ENCODE measurements at regions not wholly inside any gene's neighbourhood (a gene's known extent, or its start where the extent isn't known, plus 50 kb on each side); places are given as distances from the start of the nearest gene placed in this dataset.
"Not testable (repeated sequence)": the region's sequence is repeated elsewhere in the genome, so short reads cannot be mapped to it uniquely, and the experiment has no call there.

GRCh38 chr14:71541271-71541670 lies 391.0 kb upstream of the RGS6 start:
- DNase-seq = no peak

GRCh38 chr14:71541973-71542690 lies 390.1 kb upstream of the RGS6 start:
- no peak for DNase-seq

- DNase-seq = no peak
Observed at GRCh38 chr14:71549421-71550050, 382.7 kb upstream of the RGS6 start.

GRCh38 chr14:71550367-71550766 lies 381.9 kb upstream of the RGS6 start:
- DNase-seq = no peak

GRCh38 chr14:71551291-71551950 lies 380.8 kb upstream of the RGS6 start:
- DNase-seq = no peak

DNA sequence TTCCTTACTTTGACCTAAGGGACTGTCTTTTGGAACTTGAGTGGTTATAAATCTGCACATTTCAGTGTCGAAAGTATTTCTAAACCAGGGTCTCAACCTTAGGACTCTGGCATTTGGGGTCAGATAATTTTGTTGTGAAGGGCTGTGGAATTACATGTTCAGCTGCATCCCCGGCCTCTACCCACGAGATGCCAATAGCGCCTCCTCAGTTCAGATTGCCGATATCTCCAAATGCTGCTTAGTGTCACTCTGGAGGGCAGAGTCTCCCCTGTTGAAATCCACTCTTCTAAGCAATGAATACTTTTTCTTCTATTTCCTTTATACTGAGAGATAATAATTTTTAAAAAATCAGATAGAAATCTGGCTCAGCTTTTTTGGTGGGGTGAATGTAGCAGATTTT lies 379.4 kb upstream of the RGS6 start:
- no peak for DNase-seq

- DNase-seq = no peak
Observed at GRCh38 chr14:71553779-71554178, 378.4 kb upstream of the RGS6 start.

DNA sequence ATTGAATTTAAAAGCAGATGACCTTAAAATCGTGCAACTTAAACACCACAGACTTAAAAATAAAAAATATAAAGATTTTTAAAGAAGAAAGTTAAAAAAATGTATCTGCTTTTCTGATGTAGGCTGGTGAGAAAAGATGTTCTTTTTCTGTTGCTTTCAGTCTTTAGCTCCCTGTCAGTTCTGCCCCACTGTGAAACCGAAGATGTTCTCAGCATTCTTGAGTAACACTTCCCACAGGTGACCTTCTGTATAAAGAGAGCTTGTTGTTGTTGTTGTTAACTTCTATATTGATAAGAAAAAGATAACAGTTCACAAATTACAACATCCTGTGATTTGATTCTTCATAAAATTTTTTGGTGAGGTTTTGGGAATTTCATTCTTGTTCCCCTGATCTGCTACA lies 377.9 kb upstream of the RGS6 start:
- no peak for DNase-seq

- no peak for DNase-seq
Observed at GRCh38 chr14:71554959-71555612, 377.1 kb upstream of the RGS6 start.

DNA sequence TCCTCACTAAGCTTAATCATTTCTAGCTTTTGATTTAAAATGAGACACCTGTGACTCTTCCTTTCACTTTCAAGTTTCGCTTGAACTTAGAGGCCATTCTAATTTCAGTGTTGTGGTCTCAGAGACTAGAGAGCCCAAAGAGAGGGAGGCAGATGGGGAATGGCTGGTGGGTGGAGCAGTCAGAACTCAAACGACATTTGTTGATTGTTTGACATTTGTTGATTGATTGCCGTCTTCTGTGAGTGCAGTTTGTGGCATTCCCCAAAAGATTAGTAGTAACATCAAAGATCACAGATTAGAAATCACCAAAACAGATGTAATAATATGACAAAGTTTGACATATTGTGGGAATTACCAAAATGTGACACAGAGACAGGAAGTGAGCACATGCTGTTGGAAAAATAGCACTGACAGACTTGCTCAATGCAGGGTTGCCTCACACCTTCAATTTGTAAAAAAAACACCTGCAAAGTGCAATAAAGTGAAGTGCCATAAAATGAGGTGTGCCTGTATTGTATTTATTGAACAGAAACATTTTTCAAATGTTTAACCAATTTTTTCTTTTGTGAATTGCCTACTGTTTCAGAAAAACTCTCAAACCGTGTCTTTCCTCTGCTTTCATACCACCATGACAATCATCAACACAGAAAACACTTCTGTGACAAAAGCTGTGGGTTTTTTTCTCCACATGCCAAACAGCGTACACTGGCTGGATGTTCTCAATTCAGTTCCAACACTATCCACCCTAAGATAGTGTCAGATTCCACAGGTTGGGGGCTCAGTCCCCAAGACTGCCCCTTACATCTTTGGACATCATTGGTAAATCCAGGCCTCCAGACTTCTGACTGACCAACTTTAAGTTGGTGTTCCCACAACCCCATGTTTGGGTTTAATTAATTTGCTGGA lies 376.3 kb upstream of the RGS6 start:
- peak in 2 of 3 experiments; percentile 18 to 60 for DNase-seq

- DNase-seq = no peak
Observed at GRCh38 chr14:71556730-71557129, 375.5 kb upstream of the RGS6 start.

DNA sequence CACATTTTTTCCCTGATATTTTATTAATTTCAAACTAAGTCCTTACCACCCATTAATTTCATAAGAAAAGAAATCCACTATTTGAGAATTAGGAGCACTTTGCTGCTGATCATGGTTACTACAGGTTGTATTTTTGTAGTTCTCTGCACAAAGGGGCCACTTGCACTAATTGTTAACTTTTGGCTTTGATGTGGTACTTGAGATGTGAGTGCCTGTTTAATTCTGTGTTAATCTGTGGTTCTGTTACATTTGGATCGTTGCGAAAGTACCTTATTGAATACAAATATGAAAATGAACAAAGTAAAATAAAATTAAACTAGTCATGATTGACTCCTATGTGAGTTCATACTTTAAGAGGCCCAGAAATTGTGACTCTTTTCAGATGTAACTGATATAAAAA lies 374.9 kb upstream of the RGS6 start:
- no peak for DNase-seq

- not testable (repeated sequence) for DNase-seq
Observed at GRCh38 chr14:71558943-71559342, 373.3 kb upstream of the RGS6 start.

DNA sequence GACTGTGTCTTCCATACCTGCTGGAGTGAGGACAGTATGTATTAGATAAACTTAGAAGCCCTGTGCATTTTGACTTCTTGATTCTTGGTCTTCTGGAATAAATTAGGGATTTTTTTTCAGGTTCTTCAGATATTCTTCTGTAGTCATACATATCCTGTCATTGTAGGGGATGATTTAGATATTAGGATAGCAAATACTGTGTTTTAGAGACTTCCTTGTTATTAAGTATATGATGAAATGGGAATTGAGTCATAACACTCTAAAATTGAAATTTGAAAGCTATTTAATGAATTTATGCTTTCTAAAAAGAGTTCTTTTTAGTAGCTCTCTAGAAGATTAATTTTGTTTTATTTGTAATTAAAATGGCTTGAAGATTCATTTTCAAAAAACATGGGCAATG lies 371.5 kb upstream of the RGS6 start:
- no peak for DNase-seq

- DNase-seq = no peak
Observed at GRCh38 chr14:71563492-71564153, 368.6 kb upstream of the RGS6 start.

- DNase-seq = no peak
Observed at GRCh38 chr14:71566276-71566675, 366.0 kb upstream of the RGS6 start.

DNA sequence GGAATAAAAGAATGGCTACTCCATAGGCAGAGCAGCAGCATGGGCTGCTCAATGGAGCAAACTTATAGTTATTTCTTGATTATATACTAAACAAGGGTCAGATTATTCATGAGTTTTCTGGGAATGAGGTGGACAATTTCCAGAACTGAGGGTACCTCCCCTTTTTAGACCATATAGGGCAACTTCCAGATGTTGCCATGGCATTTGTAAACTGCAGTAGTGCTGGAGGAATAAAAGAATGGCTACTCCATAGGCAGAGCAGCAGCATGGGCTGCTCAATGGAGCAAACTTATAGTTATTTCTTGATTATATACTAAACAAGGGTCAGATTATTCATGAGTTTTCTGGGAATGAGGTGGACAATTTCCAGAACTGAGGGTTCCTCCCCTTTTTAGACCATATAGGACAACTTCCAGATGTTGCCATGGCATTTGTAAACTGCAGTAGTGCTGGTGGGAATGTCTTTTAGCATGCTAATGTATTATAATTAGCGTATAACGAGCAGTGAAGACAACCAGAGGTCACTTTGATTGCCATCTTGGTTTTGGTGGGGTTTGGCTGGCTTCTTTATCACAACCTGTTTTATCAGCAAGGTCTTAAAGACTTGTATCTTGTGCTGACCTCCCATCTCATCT lies 364.6 kb upstream of the RGS6 start:
- not testable (repeated sequence) for DNase-seq

- no peak for DNase-seq
Observed at GRCh38 chr14:71574976-71575375, 357.3 kb upstream of the RGS6 start.

DNA sequence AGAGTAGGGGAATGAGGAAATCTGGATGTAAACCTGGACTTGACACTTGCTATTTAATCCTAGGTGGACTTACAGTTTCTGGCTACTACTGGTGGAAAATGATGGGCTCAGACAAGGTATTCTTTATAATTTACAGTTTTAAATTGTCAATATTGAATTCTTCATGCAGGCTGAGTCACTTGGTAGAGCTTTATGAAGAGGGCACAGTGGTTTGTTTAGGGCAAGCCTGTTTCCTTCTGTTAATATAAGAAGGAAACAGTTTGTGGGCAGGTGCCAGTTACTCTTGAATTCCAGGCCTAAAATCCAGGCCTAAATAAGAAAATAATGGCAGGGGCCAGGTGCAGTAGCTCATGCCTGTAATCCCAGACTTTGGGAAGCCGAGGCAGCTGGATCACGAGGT lies 355.8 kb upstream of the RGS6 start:
- DNase-seq = no peak

GRCh38 chr14:71579331-71579730 lies 352.9 kb upstream of the RGS6 start:
- DNase-seq = no peak

- DNase-seq = no peak
Observed at GRCh38 chr14:71582705-71583104, 349.5 kb upstream of the RGS6 start.

GRCh38 chr14:71583194-71583593 lies 349.0 kb upstream of the RGS6 start:
- DNase-seq = no peak
